HepG2 (cell line): ENCODE measurements at regions not wholly inside any gene's neighbourhood (a gene's known extent, or its start where the extent isn't known, plus 50 kb on each side); places are given as distances from the start of the nearest gene placed in this dataset.

ENCODE experiments used
- BATF2 ChIP-seq: sonication (generic); formaldehyde crosslinking; IDR thresholded peaks from 2 replicates; pipeline ENCODE4 v1.8.0; 2022; ENCODE audit warnings: mild to moderate bottlenecking, missing genetic modification reagents, moderate library complexity
- E2F2 ChIP-seq: sonication (generic); formaldehyde crosslinking; IDR thresholded peaks from 2 replicates; pipeline ENCODE4 v1.4.0; 2020; ENCODE audit warnings: missing genetic modification reagents, borderline replicate concordance
- FOXO1 ChIP-seq: sonication (generic); formaldehyde crosslinking; IDR thresholded peaks from 2 replicates; pipeline ENCODE4 v1.4.0; 2020; ENCODE audit warnings: missing genetic modification reagents
- HDAC1 ChIP-seq: sonication (generic); formaldehyde crosslinking; IDR thresholded peaks from 2 replicates; pipeline ENCODE4 v1.5.1; 2020; ENCODE audit warnings: mild to moderate bottlenecking, missing genetic modification reagents
- HES4 ChIP-seq: sonication (generic); formaldehyde crosslinking; IDR thresholded peaks from 2 replicates; pipeline ENCODE4 v1.9.0; 2021; ENCODE audit warnings: mild to moderate bottlenecking, missing genetic modification reagents, borderline replicate concordance
- HMG20B ChIP-seq: conservative IDR thresholded peaks from 2 replicates; pipeline ENCODE4 v1.6.1; 2016; ENCODE audit warnings: missing genetic modification reagents, missing compliant biosample characterization
- IRX3 ChIP-seq: sonication (generic); formaldehyde crosslinking; IDR thresholded peaks from 2 replicates; pipeline ENCODE4 v1.8.1; 2023; ENCODE audit warnings: mild to moderate bottlenecking, low read depth, missing genetic modification reagents, borderline replicate concordance
- JUN ChIP-seq: sonication (generic); formaldehyde crosslinking; IDR thresholded peaks from 2 replicates; pipeline ENCODE4 v1.4.0; 2020; ENCODE audit warnings: mild to moderate bottlenecking, missing genetic modification reagents
- MAFF ChIP-seq: IDR thresholded peaks from 2 replicates; pipeline ENCODE4 v1.6.1; 2011; ENCODE audit warnings: low read depth, low read length, improper control_type of control experiment
- PREB ChIP-seq: sonication (generic); formaldehyde crosslinking; IDR thresholded peaks from 2 replicates; pipeline ENCODE4 v1.4.0; 2020; ENCODE audit warnings: missing genetic modification reagents
- SP2 ChIP-seq: sonication (generic); formaldehyde crosslinking; IDR thresholded peaks from 2 replicates; pipeline ENCODE4 v1.5.1; 2020; ENCODE audit warnings: mild to moderate bottlenecking, missing genetic modification reagents
- TARDBP ChIP-seq: sonication (generic); formaldehyde crosslinking; IDR thresholded peaks from 2 replicates; pipeline ENCODE4 v1.8.0; 2022; ENCODE audit warnings: mild to moderate bottlenecking, missing genetic modification reagents
- TBX3 ChIP-seq: fragments of 450-650 bp; IDR thresholded peaks from 2 replicates; pipeline ENCODE4 v1.6.1; 2017; ENCODE audit warnings: antibody characterized with exemption, mild to moderate bottlenecking, inconsistent platforms, borderline replicate concordance
- TEAD2 ChIP-seq: sonication (generic); formaldehyde crosslinking; IDR thresholded peaks from 2 replicates; pipeline ENCODE4 v1.9.0; 2021; ENCODE audit warnings: missing genetic modification reagents
- TEF ChIP-seq: sonication (generic); formaldehyde crosslinking; IDR thresholded peaks from 2 replicates; pipeline ENCODE4 v1.5.0; 2020; ENCODE audit warnings: missing genetic modification reagents
- ZBTB34 ChIP-seq: sonication (generic); formaldehyde crosslinking; IDR thresholded peaks from 2 replicates; pipeline ENCODE4 v1.8.0; 2022; ENCODE audit warnings: mild to moderate bottlenecking, missing genetic modification reagents
- ZFAT ChIP-seq: sonication (generic); formaldehyde crosslinking; conservative IDR thresholded peaks from 2 replicates; pipeline ENCODE4 v1.8.1; 2023; ENCODE audit warnings: missing genetic modification reagents, inconsistent platforms
- ZFP36L2 ChIP-seq: sonication (generic); formaldehyde crosslinking; IDR thresholded peaks from 2 replicates; pipeline ENCODE4 v1.4.0; 2020; ENCODE audit warnings: missing genetic modification reagents
- ZFP62 ChIP-seq: sonication (generic); formaldehyde crosslinking; IDR thresholded peaks from 2 replicates; pipeline ENCODE4 v1.4.0; 2020; ENCODE audit warnings: missing genetic modification reagents
- ZNF20 ChIP-seq: sonication (generic); formaldehyde crosslinking; IDR thresholded peaks from 2 replicates; pipeline ENCODE4 v1.4.0; 2020; ENCODE audit warnings: mild to moderate bottlenecking, moderate library complexity, missing genetic modification reagents
- ZNF460 ChIP-seq: sonication (generic); formaldehyde crosslinking; IDR thresholded peaks from 2 replicates; pipeline ENCODE4 v1.5.1; 2020; ENCODE audit warnings: missing genetic modification reagents, mild to moderate bottlenecking, borderline replicate concordance
- ZNF562 ChIP-seq: sonication (generic); formaldehyde crosslinking; IDR thresholded peaks from 2 replicates; pipeline ENCODE4 v1.8.0; 2022; ENCODE audit warnings: missing genetic modification reagents, borderline replicate concordance
- ZNF883 ChIP-seq: sonication (generic); formaldehyde crosslinking; IDR thresholded peaks from 2 replicates; pipeline ENCODE4 v1.5.1; 2020; ENCODE audit warnings: mild to moderate bottlenecking, missing genetic modification reagents; ENCODE audit errors: not compliant biosample characterization

- TF ChIP-seq SP2 (CRISPR knock-in tag): no peak
- TF ChIP-seq E2F2 (CRISPR knock-in tag): peak; percentile 50; the same call in 1 of the 2 replicates
- TF ChIP-seq ZNF883 (CRISPR knock-in tag): no peak
- TF ChIP-seq IRX3: 0 out of 2 replicates have a peak, but pooled peaks have one; percentile 65
- no peak for TF ChIP-seq PREB
- TF ChIP-seq MAFF: peak; percentile 84
- no peak; the same call in 1 of the 2 replicates for TF ChIP-seq ZNF460 (CRISPR knock-in tag)
- TF ChIP-seq ZBTB34 (CRISPR knock-in tag): peak; percentile 94
- TF ChIP-seq TEAD2 (CRISPR knock-in tag): no peak
- TF ChIP-seq ZFP62 (CRISPR knock-in tag): no peak
- peak; percentile 88 for TF ChIP-seq JUN
- TF ChIP-seq HMG20B: peak; percentile 99
- TF ChIP-seq ZFP36L2 (CRISPR knock-in tag): no peak
- peak; percentile 100 for TF ChIP-seq TBX3
- TF ChIP-seq ZNF562: no peak
- TF ChIP-seq HES4: no peak
- TF ChIP-seq ZFAT (CRISPR knock-in tag): no peak
- TF ChIP-seq BATF2 (CRISPR knock-in tag): no peak
- TF ChIP-seq HDAC1 (CRISPR knock-in tag): peak; percentile 99
- TF ChIP-seq TEF (CRISPR knock-in tag): peak; percentile 18; the same call in 1 of the 2 replicates
- TF ChIP-seq ZNF20: no peak
- peak; percentile 98 for TF ChIP-seq FOXO1
- TF ChIP-seq TARDBP (CRISPR knock-in tag): peak; percentile 98
Measured at GRCh38 chr2:74764429-74765272, 69.3 kb upstream of the HK2 start (continued).
